OCI-LY1 (cell line): ENCODE measurements at regions not wholly inside any gene's neighbourhood (a gene's known extent, or its start where the extent isn't known, plus 50 kb on each side); places are given as distances from the start of the nearest gene placed in this dataset.

Experiments used
- H2AFZ ChIP-seq: fragments of 200-600 bp; sonication (generic), shearing (Covaris generic); 2 replicates; pipeline ENCODE4 v1.6.0; 2014; ENCODE audit warnings: antibody characterized with exemption, mild to moderate bottlenecking, low read length
- H3F3A ChIP-seq: fragments of 200-600 bp; sonication (generic), shearing (Covaris generic); 2 replicates; pipeline ENCODE4 v1.6.0; 2014; ENCODE audit warnings: mild to moderate bottlenecking, antibody characterized with exemption, low read length, moderate library complexity; ENCODE audit not compliant: insufficient read depth
- H3K27ac ChIP-seq: fragments of 200-600 bp; sonication (generic); 2 replicates; pipeline ENCODE4 v1.5.1; 2014; ENCODE audit warnings: low read length, mixed run types, mild to moderate bottlenecking, low read depth; ENCODE audit not compliant: poor library complexity, severe bottlenecking
- H3K27me3 ChIP-seq: fragments of 200-600 bp; sonication (generic); 2 replicates; pipeline ENCODE4 v1.6.0; 2014; ENCODE audit warnings: antibody characterized with exemption, mild to moderate bottlenecking, low read length, moderate library complexity; ENCODE audit not compliant: insufficient read depth
- H3K36me3 ChIP-seq: fragments of 200-600 bp; sonication (generic); 2 replicates; pipeline ENCODE4 v1.6.1; 2014; ENCODE audit warnings: mild to moderate bottlenecking, antibody characterized with exemption, low read length, moderate library complexity, mixed read lengths; ENCODE audit not compliant: insufficient read depth
- H3K4me1 ChIP-seq: fragments of 200-600 bp; sonication (generic); 2 replicates; pipeline ENCODE4 v1.5.1; 2014; ENCODE audit warnings: mild to moderate bottlenecking, low read length, moderate library complexity; ENCODE audit not compliant: insufficient read depth, severe bottlenecking
- H3K4me2 ChIP-seq: fragments of 200-600 bp; sonication (generic), shearing (Covaris generic); 2 replicates; pipeline ENCODE4 v1.6.1; 2014; ENCODE audit warnings: low read length
- H3K4me3 ChIP-seq: fragments of 200-600 bp; sonication (generic); 2 replicates; pipeline ENCODE4 v1.5.1; 2014; ENCODE audit warnings: low read length, low read depth, mild to moderate bottlenecking, mixed read lengths; ENCODE audit not compliant: poor library complexity, severe bottlenecking
- H3K79me2 ChIP-seq: fragments of 200-600 bp; shearing (Covaris generic); 2 replicates; pipeline ENCODE4 v1.6.1; 2016; ENCODE audit warnings: mixed run types, low read length, mixed read lengths; ENCODE audit not compliant: insufficient read depth
- H3K9ac ChIP-seq: fragments of 200-600 bp; sonication (generic), shearing (Covaris generic); 2 replicates; pipeline ENCODE4 v1.6.1; 2014; ENCODE audit warnings: mild to moderate bottlenecking, low read length, mixed read lengths
- H3K9me2 ChIP-seq: fragments of 200-600 bp; sonication (generic), shearing (Covaris generic); 2 replicates; pipeline ENCODE4 v1.6.1; 2014; ENCODE audit warnings: low read depth, mild to moderate bottlenecking, low read length, mixed read lengths
- H3K9me3 ChIP-seq: fragments of 200-600 bp; shearing (Covaris generic); 2 replicates; pipeline ENCODE4 v1.6.1; 2014; ENCODE audit warnings: low read length, mixed read lengths
- H4K20me1 ChIP-seq: fragments of 200-600 bp; sonication (generic), shearing (Covaris generic); 2 replicates; pipeline ENCODE4 v1.6.0; 2016; ENCODE audit warnings: mild to moderate bottlenecking, low read length; ENCODE audit not compliant: insufficient read depth
- EZH2 ChIP-seq: fragments of 200-600 bp; sonication (generic), shearing (Covaris generic); IDR thresholded peaks from 2 replicates; pipeline ENCODE4 v1.8.0; 2017; ENCODE audit warnings: borderline replicate concordance, mixed run types, mild to moderate bottlenecking, antibody characterized with exemption, low read length, moderate library complexity, mixed read lengths
- TF ChIP-seq, protein P1 (sequence below): fragments of 200-600 bp; sonication (generic), shearing (Covaris generic); IDR thresholded peaks from 2 replicates; pipeline ENCODE4 v1.5.1; 2017; ENCODE audit warnings: mild to moderate bottlenecking, antibody characterized with exemption, low read length, moderate library complexity, mixed read lengths

DNA sequence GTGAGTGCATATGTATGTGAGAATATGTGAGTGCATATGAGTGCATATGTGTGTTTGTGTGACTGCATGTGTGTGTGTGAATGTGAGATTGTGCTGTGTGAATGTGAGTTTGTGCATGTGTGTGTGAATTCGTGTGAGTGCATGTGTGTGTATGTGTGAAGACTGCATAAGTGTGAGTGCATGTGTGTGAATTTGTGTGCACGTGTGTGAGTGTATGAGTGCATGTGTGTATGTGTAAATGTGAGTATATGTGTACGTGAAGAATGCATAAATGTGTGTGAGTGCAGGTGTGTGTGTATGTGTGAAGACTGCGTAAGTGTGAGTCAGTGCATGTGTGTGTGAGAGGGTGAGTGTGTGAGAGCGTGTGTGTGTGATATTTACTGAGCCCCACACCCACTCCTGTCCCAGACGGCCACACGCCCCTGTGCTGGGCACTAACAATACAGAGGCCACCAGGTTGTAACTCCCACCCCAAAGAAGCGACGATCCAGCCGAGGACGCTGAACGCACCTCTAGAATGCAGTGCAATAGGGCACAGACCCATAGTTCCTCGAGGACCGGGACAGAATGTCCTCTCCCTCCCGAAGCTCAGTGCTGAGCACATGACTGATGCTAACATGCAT lies 97.8 kb downstream of the C16orf95 start:
- Histone ChIP-seq H3K79me2 (no peaks in the 10 kb centered on the region), H4K20me1 (no peaks in the 10 kb centered on the region), H3F3A (no peaks in the 10 kb centered on the region), H3K36me3 (no peaks in the 10 kb centered on the region), H3K9me2 (no peaks in the 10 kb centered on the region), H3K4me1 (no peaks in the 10 kb centered on the region), H3K27me3 (no peaks in the 10 kb centered on the region), H3K4me3 (no peak overlapping the region), H3K9me3 (no peaks in the 10 kb centered on the region), H3K4me2 (no peak overlapping the region), H3K27ac (no peak overlapping the region), H2AFZ (no peak overlapping the region), H3K9ac (no peak overlapping the region)
- TF ChIP-seq, protein P1, sequence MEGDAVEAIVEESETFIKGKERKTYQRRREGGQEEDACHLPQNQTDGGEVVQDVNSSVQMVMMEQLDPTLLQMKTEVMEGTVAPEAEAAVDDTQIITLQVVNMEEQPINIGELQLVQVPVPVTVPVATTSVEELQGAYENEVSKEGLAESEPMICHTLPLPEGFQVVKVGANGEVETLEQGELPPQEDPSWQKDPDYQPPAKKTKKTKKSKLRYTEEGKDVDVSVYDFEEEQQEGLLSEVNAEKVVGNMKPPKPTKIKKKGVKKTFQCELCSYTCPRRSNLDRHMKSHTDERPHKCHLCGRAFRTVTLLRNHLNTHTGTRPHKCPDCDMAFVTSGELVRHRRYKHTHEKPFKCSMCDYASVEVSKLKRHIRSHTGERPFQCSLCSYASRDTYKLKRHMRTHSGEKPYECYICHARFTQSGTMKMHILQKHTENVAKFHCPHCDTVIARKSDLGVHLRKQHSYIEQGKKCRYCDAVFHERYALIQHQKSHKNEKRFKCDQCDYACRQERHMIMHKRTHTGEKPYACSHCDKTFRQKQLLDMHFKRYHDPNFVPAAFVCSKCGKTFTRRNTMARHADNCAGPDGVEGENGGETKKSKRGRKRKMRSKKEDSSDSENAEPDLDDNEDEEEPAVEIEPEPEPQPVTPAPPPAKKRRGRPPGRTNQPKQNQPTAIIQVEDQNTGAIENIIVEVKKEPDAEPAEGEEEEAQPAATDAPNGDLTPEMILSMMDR, result no peak

DNA sequence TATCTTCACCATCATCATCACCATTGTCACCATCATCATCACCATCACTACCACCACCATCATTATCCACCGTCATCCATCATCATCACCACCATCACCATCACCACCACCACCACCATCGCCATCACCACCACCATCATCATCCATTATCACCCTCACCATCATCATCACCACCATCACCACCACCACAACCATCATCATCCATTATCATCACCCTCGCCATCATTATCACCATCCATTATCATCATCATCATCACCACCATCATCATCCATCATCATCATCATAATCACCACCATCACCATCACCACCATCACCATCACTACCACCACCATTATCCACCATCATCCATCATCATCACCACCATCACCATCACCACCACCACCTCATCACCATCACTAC lies 95.6 kb downstream of the C16orf95 start:
- Histone ChIP-seq H4K20me1 (no peaks in the 10 kb centered on the region), H3K79me2 (no peaks in the 10 kb centered on the region), H3K27me3 (no peaks in the 10 kb centered on the region), H3K4me2 (no peak overlapping the region), H3K36me3 (no peaks in the 10 kb centered on the region), H3F3A (no peaks in the 10 kb centered on the region), H2AFZ (no peak overlapping the region), H3K9me2 (no peaks in the 10 kb centered on the region), H3K4me3 (no peak overlapping the region), H3K9ac (no peak overlapping the region), H3K9me3 (no peaks in the 10 kb centered on the region), H3K27ac (no peak overlapping the region), H3K4me1 (no peaks in the 10 kb centered on the region)
- no peak for TF ChIP-seq EZH2
- TF ChIP-seq, protein P1, result no peak

DNA sequence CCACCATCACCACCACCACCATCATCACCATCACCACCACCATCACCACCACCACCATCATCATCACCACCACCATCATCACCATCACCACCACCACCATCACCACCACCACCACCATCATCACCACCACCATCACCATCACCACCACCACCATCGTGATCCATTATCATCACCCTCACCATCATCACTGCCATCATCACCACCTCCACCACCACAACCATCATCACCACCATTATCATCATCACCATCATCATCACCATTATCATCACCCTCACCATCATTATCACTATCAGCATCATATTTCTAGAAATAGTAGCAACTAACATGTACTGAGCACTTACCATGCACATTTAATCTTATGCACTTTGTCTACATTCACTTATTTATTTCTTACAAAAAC lies 94.9 kb downstream of the C16orf95 start:
- Histone ChIP-seq H3F3A (no peaks in the 10 kb centered on the region), H3K4me2 (no peak overlapping the region), H3K9ac (no peak overlapping the region), H3K79me2 (no peaks in the 10 kb centered on the region), H3K27ac (no peak overlapping the region), H3K9me2 (no peaks in the 10 kb centered on the region), H3K9me3 (no peaks in the 10 kb centered on the region), H4K20me1 (no peaks in the 10 kb centered on the region), H3K36me3 (no peaks in the 10 kb centered on the region), H3K27me3 (no peaks in the 10 kb centered on the region), H3K4me3 (no peak overlapping the region), H3K4me1 (no peaks in the 10 kb centered on the region), H2AFZ (no peak overlapping the region)
- TF ChIP-seq, protein P1, result no peak
- TF ChIP-seq EZH2, result no peak
